Transverse colon (tissue), 4 donors: ENCODE measurements at regions not wholly inside any gene's neighbourhood (a gene's known extent, or its start where the extent isn't known, plus 50 kb on each side); places are given as distances from the start of the nearest gene placed in this dataset.
"Not testable (repeated sequence)": the region's sequence is repeated elsewhere in the genome, so short reads cannot be mapped to it uniquely, and the experiment has no call there.

Experiments
- DNase-seq: peaks from one replicate; pipeline ENCODE4 v3.0.0-alpha.2; 2019
- H3K27ac ChIP-seq, 4 donors: fragments of 200-600 bp; sonication (generic); 2 replicates each; pipeline ENCODE4 v1.5.1; 2016 to 2018; ENCODE audit warnings: inconsistent platforms in 4 of 4
- H3K27me3 ChIP-seq: fragments of 200-600 bp; sonication (generic); 2 replicates; pipeline ENCODE4 v1.5.1; 2017; ENCODE audit warnings: inconsistent platforms
- H3K36me3 ChIP-seq, 4 donors: fragments of 200-600 bp; sonication (generic); 2 replicates each; pipeline ENCODE4 v1.5.1; 2017 to 2019; ENCODE audit warnings: inconsistent platforms in 4 of 4
- H3K4me1 ChIP-seq, 4 donors: fragments of 200-600 bp; sonication (generic); 2 replicates each; pipeline ENCODE4 v1.5.1; 2017 to 2020; ENCODE audit warnings: inconsistent platforms in 4 of 4
- H3K4me3 ChIP-seq, 4 donors: fragments of 200-600 bp; sonication (generic); 1 replicate in 1 of 4; 2 replicates in 3 of 4; pipeline versions ENCODE4 v1.5.1 to v1.6.1; 2017 to 2019; ENCODE audit warnings: inconsistent platforms in 4 of 4
- H3K9me3 ChIP-seq, 2 donors: fragments of 200-600 bp; sonication (generic); 2 replicates each; pipeline ENCODE4 v1.5.1; 2017 to 2019; ENCODE audit warnings: inconsistent platforms in 2 of 2
- CTCF ChIP-seq, 5 experiments: fragments of 200-600 bp in 3 of 5; fragments of 450-650 bp in 2 of 5; sonication (generic) in 3 of 5; IDR thresholded peaks; 1 replicate in 2 of 5; 2 replicates in 3 of 5; pipeline ENCODE4 v1.5.1; 2016 to 2017; ENCODE audit warnings: antibody characterized with exemption in 5 of 5, inconsistent platforms in 3 of 5, mild to moderate bottlenecking in 2 of 5, moderate library complexity in 1 of 5
- EP300 ChIP-seq: sonication (generic); formaldehyde crosslinking; IDR thresholded peaks from one replicate; pipeline ENCODE4 v1.6.1; 2017; ENCODE audit warnings: antibody characterized with exemption, low read depth
- POLR2A ChIP-seq: fragments of 450-650 bp; IDR thresholded peaks from one replicate; pipeline ENCODE4 v1.6.1; 2016; ENCODE audit warnings: antibody characterized with exemption, mild to moderate bottlenecking, moderate library complexity
- POLR2AphosphoS5 ChIP-seq, 3 donors: sonication (generic); formaldehyde crosslinking; IDR thresholded peaks; one replicate each; pipeline ENCODE4 v1.6.1; 2016; ENCODE audit warnings: antibody characterized with exemption in 3 of 3
- WGBS, 2 donors: methylation state at CpG; one replicate each; pipeline ENCODE4 v1.1.5; 2018; ENCODE audit warnings: low coverage in 1 of 2; 5-methylcytosine and 5-hydroxymethylcytosine counted together
- in situ Hi-C, 4 donors: fragments of 200-750 bp; cut with MboI; loops; one replicate each; pipeline versions ENCODE4 v1.15.0 to v1.15.1; 2017; ENCODE audit warnings: low sequenced_read_pairs in 3 of 4, low pct_ligation_motif_present in 1 of 4, low pct_unique_long_range_greater_than_20kb in 1 of 4
- intact Hi-C: fragments of 100-400 bp; cut with DNase I; formaldehyde crosslinking; loops from one replicate; pipeline ENCODE4 v1.15.1; 2023; ENCODE audit warnings: low total_unique reads

GRCh38 chr2:38483776-38484501, 106.9 kb upstream of the ATL2 start:
- in situ Hi-C loops, result no loop called here
- H3K27ac ChIP-seq, result no peak overlapping the region
- DNase-seq, result no peak
- TF ChIP-seq POLR2A, result no peak
- TF ChIP-seq POLR2AphosphoS5 (IDR thresholded peaks at IDR 0.05), result no peak
- no peak for TF ChIP-seq EP300
- no peak for TF ChIP-seq CTCF (IDR thresholded peaks at IDR 0.05)
- no peaks in the 10 kb centered on the region for H3K36me3 ChIP-seq
- H3K9me3 ChIP-seq, result peaks cover 6 to 10% of the 10 kb centered on the region in 2 donors
- no peak overlapping the region for H3K4me3 ChIP-seq
- no peaks in the 10 kb centered on the region for H3K4me1 ChIP-seq
- no peaks in the 10 kb centered on the region for H3K27me3 ChIP-seq
- 67 to 78% methylated on average over 4 to 5 of the region's 5 CpGs for WGBS, 2 donors
- intact Hi-C loops, result no loop called here

DNA sequence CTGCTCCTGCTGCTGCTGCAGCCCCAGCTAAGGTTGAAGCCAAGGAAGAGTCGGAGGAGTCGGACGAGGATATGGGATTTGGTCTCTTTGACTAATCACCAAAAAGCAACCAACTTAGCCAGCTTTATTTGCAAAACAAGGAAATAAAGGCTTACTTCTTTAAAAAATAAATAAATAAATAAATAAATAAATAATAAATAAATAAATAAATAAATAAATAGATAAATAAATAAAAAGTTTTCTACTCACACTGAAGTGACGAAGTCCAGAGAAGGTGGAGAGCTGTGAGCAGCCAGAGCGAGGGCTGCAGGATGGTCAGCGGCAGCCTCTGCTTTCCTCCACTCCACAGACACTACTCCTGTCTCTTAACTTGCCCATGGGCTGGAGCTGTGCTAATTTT, 105.6 kb upstream of the ATL2 start:
- intact Hi-C loops, H3K4me3 ChIP-seq, H3K27me3 ChIP-seq, H3K9me3 ChIP-seq, DNase-seq, H3K4me1 ChIP-seq, in situ Hi-C loops, H3K27ac ChIP-seq, H3K36me3 ChIP-seq: not testable (repeated sequence)
- WGBS, 2 donors, result 88 to 92% methylated on average over 3 to 6 of the region's 6 CpGs

DNA sequence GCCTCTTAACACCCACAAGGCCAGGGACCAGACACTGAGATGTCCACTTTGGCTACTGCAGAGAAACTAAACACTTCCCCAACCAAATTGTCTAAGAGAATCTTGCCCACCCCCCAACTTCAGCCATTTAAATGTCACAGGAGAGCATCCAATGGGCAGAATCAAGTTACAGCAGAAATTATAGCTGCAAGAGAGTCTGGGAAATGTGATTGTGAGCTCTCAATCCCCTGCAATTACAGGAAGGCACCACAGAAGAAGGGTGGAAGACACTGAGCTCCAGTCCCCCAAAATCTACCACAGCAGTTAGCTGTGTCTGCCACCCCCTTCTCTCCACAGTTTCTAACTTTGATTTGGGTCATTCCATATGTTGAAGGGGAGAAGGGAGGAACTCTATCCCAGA, 103.5 kb upstream of the ATL2 start:
- H3K4me3 ChIP-seq, result no peak overlapping the region
- intact Hi-C loops (no loop called here), in situ Hi-C loops (no loop called here)
- peaks cover 6 to 10% of the 10 kb centered on the region in 2 donors for H3K9me3 ChIP-seq
- TF ChIP-seq POLR2A (no peak), EP300 (no peak), CTCF (IDR thresholded peaks at IDR 0.05) (no peak), POLR2AphosphoS5 (IDR thresholded peaks at IDR 0.05) (no peak)
- no peaks in the 10 kb centered on the region for H3K36me3 ChIP-seq
- H3K27me3 ChIP-seq, result no peaks in the 10 kb centered on the region
- no peak overlapping the region for H3K27ac ChIP-seq
- H3K4me1 ChIP-seq, result no peaks in the 10 kb centered on the region
- DNase-seq, result no peak

DNA sequence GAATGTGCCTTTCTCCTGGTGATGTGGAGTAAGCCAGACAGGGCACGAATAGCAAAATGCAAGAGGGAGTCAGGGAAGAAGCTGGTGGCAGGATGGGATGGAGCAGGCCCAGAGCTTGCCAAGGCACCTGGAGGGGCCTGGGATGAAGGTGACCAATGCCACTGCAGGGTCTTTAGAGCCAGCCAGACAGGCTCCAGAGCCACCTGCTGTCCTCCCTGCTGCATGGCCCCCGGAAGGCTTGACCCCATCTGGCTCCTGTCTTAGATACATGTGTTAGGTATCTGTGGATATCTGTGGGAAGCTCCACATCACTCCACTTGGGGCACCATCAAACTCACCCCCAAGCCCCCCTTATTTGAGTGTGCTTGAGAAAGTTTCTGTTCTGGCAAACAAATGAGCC, 99.9 kb upstream of the ATL2 start:
- no peak for DNase-seq
- no peaks in the 10 kb centered on the region for H3K36me3 ChIP-seq
- no peaks in the 10 kb centered on the region for H3K27me3 ChIP-seq
- H3K27ac ChIP-seq, result no peak overlapping the region
- 88 to 100% methylated on average over 1 to 2 of the region's 2 CpGs for WGBS, 2 donors
- in situ Hi-C loops (no loop called here), intact Hi-C loops (no loop called here)
- no peak for TF ChIP-seq EP300
- no peak for TF ChIP-seq CTCF (IDR thresholded peaks at IDR 0.05)
- TF ChIP-seq POLR2AphosphoS5 (IDR thresholded peaks at IDR 0.05), result no peak
- no peak for TF ChIP-seq POLR2A
- no peaks in the 10 kb centered on the region for H3K4me1 ChIP-seq
- H3K4me3 ChIP-seq, result no peak overlapping the region
- peaks cover 6 to 10% of the 10 kb centered on the region in 2 donors for H3K9me3 ChIP-seq

DNA sequence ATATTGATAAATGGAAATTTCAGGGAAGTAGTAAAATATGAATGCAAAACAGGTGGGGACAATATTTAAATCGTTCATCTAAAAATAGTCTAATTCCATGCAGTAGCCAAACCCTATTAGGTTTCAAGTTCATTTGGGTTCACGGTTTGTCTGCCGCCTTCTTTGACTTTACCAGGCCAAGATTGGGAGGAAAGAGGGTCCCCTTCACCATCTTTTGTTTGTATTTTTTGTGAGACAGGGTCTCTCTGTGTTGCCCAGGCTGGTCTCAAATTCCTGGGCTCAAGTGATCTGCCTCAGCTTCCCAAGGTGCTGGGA, 98.5 kb upstream of the ATL2 start:
- WGBS, 2 donors, result 80 to 87% methylated on average over 3 of the region's 3 CpGs
- no peaks in the 10 kb centered on the region for H3K36me3 ChIP-seq
- peaks cover 0 to 6% of the 10 kb centered on the region in 2 donors for H3K9me3 ChIP-seq
- intact Hi-C loops, result no loop called here
- H3K4me1 ChIP-seq, result no peaks in the 10 kb centered on the region
- DNase-seq, result no peak
- H3K27ac ChIP-seq, result no peak overlapping the region
- H3K27me3 ChIP-seq, result no peaks in the 10 kb centered on the region
- no peak for TF ChIP-seq EP300
- no peak for TF ChIP-seq CTCF (IDR thresholded peaks at IDR 0.05)
- TF ChIP-seq POLR2AphosphoS5 (IDR thresholded peaks at IDR 0.05), result no peak
- TF ChIP-seq POLR2A, result no peak
- in situ Hi-C loops, result no loop called here
- H3K4me3 ChIP-seq, result no peak overlapping the region
